Activated CD4-positive, alpha-beta memory T cell treated with anti-CD3 and anti-CD28 coated beads, Interleukin-2, amount 10 ng/mL, durations not matched to agents 7 days and 5 days (primary cell): ENCODE measurements at regions not wholly inside any gene's neighbourhood (a gene's known extent, or its start where the extent isn't known, plus 50 kb on each side); places are given as distances from the start of the nearest gene placed in this dataset.

ENCODE experiments used
- CTCF ChIA-PET: fragments of 350-600 bp; sonication (Branson Sonifier 250); formaldehyde crosslinking; loops from one replicate; lab custom pipeline; 2021; ENCODE audit warnings: antibody characterized with exemption, inconsistent platforms; lab: Charles Lee
- POLR2A ChIA-PET: fragments of 350-600 bp; sonication (Branson Sonifier 250); formaldehyde crosslinking; loops from one replicate; lab custom pipeline; 2021; ENCODE audit warnings: antibody characterized with exemption; lab: Charles Lee
- DNase-seq: peaks from one replicate; pipeline ENCODE4 v3.0.0-alpha.2; 2020
- H3K27ac Mint-ChIP-seq: one replicate; pipeline ENCODE4 v1.8.0; 2021; ENCODE audit warnings: mild to moderate bottlenecking, mixed read lengths
- H3K27me3 Mint-ChIP-seq: one replicate; pipeline ENCODE4 v1.8.0; 2021; ENCODE audit warnings: mixed read lengths
- H3K36me3 Mint-ChIP-seq: one replicate; pipeline ENCODE4 v1.8.0; 2021; ENCODE audit warnings: low read depth, mixed read lengths
- H3K4me1 Mint-ChIP-seq: one replicate; pipeline ENCODE4 v1.8.0; 2021; ENCODE audit warnings: mixed read lengths
- H3K4me3 Mint-ChIP-seq: one replicate; pipeline ENCODE4 v1.8.0; 2021; ENCODE audit warnings: mild to moderate bottlenecking, mixed read lengths
- H3K9me3 Mint-ChIP-seq: one replicate; pipeline ENCODE4 v1.8.0; 2021; ENCODE audit warnings: mixed read lengths

DNA sequence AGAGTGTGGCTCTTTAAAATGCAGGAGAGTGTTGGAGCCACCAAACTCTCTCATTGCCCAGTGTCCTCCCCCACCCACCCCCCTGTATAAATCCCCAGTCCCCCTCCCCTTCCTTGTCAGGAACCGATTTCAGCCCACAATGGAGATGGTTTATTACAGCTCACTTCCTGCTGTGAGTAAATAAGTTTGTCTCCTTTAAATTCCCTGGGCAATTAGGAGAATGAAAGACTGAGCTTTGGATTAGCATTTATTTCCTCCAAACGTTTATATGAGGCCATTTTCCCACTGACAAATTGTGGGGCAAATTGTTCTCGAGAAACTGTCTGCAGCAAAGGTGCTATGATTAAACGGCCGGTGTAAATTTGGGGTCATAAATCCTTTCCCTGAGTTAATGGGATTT, 128.8 kb downstream of the DHX35 start:
- no peak for DNase-seq
- ChIA-PET CTCF (interaction anchor here (0.9 kb wide), 1 partner anchor 9 kb away, joined by 4 read pairs; no protein-coding TSS in a partner anchor), POLR2A (no interaction called here)
- H3K36me3 Mint-ChIP-seq: no peaks in the 10 kb centered on the region
- H3K4me3 Mint-ChIP-seq: no peak overlapping the region
- peaks cover 3% of the 10 kb centered on the region for H3K9me3 Mint-ChIP-seq
- H3K27ac Mint-ChIP-seq: no peak overlapping the region
- no peaks in the 10 kb centered on the region for H3K27me3 Mint-ChIP-seq
- no peaks in the 10 kb centered on the region for H3K4me1 Mint-ChIP-seq

- CTCF ChIA-PET: interaction anchor here (0.7 to 3.7 kb wide), 4 partner anchors 9 to 1054 kb away, joined by 3 to 14 read pairs (median 4); no protein-coding TSS in a partner anchor
- no peak for DNase-seq
- Mint-ChIP-seq H3K36me3 (no peaks in the 10 kb centered on the region), H3K4me3 (no peak overlapping the region), H3K27me3 (peaks cover 2% of the 10 kb centered on the region), H3K4me1 (no peaks in the 10 kb centered on the region), H3K27ac (no peak overlapping the region), H3K9me3 (peaks cover 3% of the 10 kb centered on the region)
- POLR2A ChIA-PET: no interaction called here
Observed at GRCh38 chr20:39089797-39090196, 127.7 kb downstream of the DHX35 start.
